Frontal cortex (tissue), 3 donors: ENCODE measurements at regions not wholly inside any gene's neighbourhood (a gene's known extent, or its start where the extent isn't known, plus 50 kb on each side); places are given as distances from the start of the nearest gene placed in this dataset.

Experiments used
- DNase-seq, 2 donors: peaks; one replicate each; pipeline ENCODE4 v3.0.0; 2012; ENCODE audit warnings: low spot score in 2 of 2
- FAIRE-seq: peaks from 2 replicates; lab custom pipeline; 2012; peaks lifted over from hg19 to GRCh38; lab: Jason Lieb, UNC
- donor health status: control.
- donor health status: control.
- donor health status: control.

DNA sequence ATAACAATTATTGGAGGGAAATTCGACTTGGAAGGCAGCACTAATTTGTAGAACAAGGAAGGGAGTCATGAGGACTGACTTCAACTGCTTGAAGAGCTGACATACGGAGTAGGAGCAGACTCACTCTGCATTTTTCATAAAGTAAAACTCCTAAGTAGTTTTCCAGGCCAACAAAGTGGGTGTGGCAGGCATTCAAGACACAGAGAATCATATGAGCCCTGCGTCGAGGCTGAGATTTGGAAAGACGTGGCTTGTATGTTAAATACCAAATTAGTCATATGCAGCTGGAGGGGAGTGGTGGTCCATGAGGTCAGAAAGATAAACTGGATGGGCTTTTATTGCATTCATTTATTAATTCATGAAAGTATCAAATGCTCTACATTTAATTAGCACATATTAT is 255.7 kb upstream of the JUN start:
- no peak for DNase-seq
- no peak for FAIRE-seq

DNA sequence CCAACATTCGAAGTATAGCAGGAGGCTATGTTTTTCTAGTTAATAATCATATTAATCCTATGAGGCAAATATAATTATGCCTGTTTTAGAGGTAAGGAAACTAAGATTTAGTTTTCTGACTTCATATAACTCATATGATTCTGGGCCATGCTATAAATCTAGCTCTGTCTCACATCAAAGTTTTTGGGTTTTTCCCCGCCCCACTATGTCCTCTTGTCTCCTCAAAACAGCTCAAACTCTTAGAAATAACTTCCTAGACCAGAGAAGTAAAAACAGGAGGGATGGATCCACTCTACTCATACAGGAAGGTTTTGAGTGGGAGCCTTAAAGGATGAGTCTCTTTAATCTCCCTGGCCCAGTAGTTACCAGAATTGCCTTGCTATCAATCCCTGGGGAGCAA is 256.4 kb upstream of the FGGY start:
- no peak for DNase-seq
- FAIRE-seq: no peak

DNA sequence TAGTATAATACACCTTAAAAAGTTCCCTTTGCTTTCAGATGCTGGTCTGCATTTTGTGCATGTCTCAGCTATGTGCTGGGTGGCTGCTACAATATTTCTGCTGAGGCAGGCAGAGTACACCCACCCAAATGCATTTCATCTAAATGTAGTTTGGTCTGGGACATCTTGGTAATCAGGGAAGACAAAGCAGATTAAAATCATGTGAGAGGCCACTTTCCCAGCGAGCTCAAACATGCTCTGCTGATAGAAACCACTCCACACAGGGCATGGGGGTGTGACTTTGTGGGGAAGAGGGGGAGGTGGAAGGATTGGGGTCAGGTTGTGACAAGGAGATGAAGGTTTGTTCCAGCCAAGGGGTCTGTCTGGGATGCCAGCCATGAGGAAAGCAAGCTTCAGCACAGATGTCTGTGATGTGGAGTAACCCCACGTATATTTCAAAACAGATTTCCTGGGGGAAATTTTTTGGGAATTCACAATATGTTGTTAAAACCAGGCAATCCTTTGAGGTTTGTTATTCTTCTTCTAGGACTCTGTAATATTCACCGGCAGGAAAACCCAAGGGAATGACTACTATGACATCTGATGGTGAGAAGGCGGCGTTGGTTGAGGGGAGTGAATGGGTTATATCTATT is 255.1 kb upstream of the FGGY start:
- DNase-seq (no peak), FAIRE-seq (no peak)

DNA sequence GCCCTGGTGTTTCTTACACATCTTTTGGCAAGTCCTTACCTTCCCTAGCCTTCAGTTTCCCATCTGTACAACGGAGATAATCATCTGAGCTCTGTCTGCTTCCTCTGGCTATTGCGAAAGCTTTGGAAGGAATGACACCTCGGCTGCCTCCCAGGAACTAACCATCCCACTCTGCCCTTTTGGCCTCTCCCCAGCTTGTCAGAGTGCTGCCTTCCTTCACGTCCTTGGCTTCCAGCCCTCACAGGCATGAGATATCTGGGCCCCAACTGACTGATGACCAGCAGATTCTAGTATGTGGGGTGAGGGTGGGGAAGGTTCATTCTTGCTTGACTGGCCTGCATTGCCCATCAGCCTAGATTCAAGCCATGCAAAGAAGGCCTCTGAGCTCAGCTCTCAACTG is 253.1 kb upstream of the FGGY start:
- FAIRE-seq: no peak

DNA sequence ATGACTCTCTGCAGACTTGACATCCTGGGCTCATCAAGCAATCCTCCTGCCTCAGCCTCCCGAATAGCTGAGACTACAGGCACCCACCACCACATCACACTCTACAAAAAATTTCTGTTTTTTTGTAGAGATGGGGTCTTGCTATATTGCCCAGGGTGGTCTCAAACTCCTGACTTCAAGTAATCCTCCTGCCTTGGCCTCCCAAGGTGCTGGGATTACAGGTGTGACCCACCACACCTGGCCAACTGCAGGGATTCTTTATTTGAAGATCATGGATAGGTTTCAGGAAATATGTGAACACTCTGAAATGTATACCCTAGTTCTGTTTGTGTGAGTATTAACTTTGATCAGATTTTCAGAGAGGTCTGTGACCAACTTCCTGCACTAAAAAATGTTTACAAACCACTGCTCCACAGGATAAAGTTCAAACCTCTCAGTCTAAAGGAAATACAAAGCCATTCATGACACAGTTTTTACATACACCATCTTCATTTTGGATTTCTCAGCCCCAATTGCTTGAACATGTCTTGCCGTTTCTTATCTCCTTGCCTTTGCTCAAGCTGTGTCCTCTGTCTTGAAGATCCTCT is 252.3 kb upstream of the FGGY start:
- FAIRE-seq (no peak), DNase-seq (no peak)

More for the DNA sequence above, 253.1 kb upstream of the FGGY start:
- no peak for DNase-seq

DNA sequence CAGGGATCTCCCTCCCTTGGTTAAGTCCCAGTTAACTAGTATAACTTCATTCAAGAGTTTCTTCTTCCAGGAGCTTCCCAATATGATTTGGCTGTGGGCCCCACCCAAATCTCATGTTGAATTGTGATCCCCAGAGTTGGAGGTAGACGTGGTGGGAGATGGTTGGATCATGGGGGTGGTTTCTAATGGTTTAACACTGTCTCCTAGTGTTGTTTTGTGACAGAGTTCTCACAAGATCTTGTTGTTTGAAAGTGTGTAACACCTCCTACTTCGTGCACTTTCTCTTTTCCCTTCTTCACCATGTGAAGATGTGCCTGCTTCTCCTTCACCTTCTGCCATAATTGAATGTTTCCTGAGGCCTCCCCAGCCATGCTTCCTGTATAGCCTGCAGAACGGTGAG is 251.8 kb upstream of the FGGY start:
- DNase-seq: no peak
- FAIRE-seq: no peak

DNA sequence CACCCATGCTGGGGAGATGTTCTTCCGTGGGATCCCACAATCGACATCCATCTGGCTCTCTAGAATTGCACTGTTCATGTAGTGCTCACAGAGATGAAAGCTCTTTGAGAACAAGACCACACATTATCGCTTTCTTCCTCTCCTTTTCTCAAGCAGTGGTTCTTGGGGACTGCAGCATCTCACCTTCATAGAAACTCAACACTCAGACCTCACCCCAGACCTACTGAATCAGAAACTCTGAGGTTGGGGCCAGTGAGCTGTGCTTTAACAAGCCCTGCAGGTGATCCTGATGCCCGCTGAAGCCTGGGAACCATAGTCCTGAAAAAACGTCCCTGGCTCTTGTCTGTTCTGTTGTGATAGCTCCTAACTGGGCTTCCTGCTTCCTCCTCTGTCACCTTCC is 251.3 kb upstream of the FGGY start:
- FAIRE-seq: no peak
- DNase-seq: no peak

DNA sequence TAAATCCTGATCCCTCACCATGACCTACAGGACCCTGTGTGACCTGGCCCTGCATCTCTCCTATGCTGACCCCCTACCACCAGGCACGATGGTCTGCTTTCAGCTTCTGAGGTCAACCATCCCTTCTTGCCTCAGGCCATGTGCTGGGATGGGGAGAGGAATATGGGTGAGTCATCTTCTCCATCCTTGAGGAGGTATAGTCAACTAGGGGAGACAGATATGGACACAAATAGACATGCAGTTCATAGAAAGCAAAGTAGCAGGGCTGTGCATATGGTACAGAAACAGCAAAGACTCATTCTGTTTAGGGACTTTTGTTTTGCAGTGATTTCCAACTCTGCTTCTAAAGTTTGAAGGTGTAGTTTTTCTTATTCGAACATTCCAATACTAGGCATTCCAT is 250.8 kb upstream of the FGGY start:
- FAIRE-seq: no peak
- no peak for DNase-seq

DNA sequence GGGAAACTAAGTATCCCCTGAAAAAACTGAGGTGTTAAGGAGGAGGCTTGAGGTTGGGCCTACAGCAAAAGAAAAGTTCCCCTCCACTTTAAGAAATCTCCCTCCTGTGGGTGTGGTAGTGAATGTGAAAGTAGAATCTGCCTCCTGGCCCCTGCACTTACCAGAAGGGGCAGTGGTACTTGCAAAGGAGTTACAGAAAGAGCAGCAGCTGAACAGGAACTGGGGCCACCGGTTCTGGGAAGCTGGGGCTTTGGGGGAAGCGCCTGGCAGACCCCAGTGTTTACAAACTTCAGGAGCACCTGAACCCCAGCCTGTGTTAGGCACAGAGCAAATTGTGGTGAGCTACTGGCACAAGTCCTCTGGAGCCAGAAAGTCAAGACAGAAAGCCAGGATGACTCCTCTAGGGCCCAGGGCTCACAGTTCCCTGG is 250.2 kb upstream of the FGGY start:
- DNase-seq (no peak), FAIRE-seq (no peak)

DNA sequence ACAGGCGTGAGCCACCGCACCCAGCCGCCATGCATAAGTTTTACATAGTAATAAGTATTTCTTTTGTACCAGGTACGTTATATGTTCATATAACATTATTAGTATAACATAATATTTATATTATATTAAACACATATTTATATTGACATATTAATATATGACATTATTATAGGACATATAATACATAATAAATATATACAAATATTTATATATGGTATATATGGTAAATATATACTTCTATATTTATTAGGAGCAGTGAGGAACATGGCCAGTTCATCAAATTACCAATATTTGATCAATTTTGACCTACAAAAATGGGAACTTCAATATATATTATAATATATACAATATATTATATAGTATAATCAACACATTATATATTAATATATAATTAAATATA is 245.9 kb upstream of the FGGY start:
- FAIRE-seq (no peak), DNase-seq (no peak)

DNA sequence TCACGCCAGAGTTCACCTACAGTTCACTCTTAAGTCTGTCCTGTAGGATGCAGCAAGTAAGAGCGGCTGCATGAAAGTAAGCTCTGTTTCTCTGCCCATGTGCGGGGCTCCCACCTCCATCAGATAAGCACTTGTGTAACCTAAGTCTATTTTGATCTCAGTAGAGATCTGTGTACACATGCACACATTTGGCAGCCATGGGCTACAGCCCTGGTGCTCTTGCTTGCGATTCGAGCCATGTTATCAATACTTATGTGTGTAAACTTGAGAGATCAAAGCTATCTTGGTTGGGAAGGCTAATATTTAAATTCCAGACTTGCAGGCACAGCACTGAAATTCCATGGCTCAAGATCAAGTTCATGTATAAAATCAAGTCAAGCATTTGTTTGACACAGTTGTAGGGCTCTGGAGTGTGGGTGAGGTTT is 244.7 kb upstream of the FGGY start:
- FAIRE-seq (no peak), DNase-seq (no peak)

DNA sequence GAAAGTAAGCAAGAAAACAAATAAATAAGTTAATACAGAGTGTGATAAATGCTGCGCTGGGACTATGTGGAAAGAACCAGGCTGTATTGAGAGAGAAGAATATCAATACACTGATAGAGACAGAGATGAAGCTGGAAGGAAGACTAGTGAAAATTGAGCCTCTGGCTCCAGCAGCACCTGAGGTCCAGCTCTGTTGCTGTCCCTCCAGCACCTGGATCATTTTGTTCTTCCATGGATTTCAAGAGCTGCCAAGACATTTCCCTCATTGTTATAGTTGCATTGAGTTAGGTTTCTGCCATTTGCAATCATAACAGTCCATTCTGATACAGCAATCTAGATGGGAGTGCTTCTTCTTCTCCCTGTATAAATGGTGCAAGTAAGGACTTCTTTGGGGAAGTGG is 242.7 kb upstream of the FGGY start:
- no peak for FAIRE-seq

DNA sequence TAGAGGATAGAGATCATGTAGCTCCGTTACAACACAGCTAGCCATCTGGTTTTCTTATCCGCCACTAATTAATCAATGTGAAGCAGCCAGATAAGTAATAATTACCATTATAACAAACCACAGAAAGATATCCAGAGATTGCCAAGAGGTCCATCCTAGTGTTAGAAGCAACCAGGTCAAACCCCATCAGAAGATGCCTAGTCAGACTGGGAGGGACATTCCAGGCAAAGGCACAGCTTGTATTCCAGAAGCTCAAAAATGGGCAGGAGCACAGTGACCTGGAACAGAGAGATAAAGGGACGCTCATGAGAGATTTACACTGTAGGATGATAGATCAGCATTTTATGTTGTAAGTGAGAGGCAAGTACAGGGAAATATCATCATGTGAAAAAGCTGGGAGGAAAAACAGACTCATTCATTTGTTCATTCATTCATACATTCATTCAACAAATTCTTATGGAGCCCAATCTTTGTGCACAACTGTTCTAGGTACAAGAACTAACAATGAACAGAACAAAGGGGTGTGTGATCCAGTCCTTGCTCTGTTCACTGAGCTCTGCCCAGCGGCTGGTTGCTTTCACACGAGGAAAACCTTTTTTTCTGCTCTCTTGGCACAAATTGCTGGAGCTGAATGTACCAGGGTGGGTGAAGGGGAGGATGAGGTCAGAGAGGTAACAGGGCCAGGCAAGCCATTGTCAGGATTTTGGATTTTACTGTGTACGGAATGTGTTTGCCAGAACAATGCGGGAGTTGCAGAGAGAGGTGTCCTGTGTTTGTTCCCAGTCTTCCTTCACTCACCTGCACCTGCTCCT is 240.8 kb upstream of the FGGY start:
- FAIRE-seq: no peak
- DNase-seq: no peak

More for the DNA sequence above, 242.7 kb upstream of the FGGY start:
- no peak for DNase-seq

DNA sequence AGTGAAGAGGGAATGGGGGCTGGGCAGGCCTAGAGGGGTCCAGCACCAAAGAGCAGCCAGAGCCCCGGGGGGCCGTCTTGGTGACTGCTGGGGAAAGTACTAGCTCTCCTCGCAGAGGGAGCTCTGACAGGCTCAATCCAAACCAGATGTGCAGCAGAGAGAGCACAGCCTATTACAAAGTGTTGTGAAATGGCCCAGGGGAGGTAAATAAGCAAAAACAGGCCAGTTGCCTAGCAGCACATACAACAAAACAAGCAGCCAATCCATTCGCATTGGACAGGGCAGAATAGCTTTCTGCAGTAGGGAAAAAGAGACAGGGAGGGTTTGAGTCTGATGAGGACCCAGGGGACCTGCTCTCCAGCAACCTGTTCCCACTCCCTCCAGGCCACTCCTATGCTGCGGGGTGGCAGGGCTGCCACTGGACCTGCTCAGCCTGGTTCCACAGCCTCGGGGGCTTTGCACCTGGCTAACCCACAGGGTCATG is 239.6 kb upstream of the FGGY start:
- DNase-seq (peak; percentile 6 to 19), FAIRE-seq (no peak)

DNA sequence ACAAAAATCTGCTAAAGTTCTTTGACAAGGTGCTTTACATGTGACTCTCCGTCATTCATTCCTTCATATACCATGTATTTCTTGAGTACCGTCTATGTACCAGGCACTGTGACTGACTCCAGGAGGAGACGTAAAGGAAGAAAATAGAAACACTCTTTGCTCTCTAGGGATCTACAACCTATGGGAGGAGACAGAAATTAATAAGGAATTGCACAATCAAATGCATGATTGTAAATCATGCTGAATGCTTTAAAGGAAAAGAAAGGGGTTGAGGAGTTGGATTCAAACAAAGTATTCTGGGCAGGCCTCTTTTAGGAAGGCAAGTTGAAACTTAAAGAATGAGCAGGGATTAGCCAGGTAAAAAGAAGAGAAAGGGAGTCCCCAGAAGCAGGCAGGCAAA is 239.1 kb upstream of the FGGY start:
- DNase-seq (no peak), FAIRE-seq (no peak)

DNA sequence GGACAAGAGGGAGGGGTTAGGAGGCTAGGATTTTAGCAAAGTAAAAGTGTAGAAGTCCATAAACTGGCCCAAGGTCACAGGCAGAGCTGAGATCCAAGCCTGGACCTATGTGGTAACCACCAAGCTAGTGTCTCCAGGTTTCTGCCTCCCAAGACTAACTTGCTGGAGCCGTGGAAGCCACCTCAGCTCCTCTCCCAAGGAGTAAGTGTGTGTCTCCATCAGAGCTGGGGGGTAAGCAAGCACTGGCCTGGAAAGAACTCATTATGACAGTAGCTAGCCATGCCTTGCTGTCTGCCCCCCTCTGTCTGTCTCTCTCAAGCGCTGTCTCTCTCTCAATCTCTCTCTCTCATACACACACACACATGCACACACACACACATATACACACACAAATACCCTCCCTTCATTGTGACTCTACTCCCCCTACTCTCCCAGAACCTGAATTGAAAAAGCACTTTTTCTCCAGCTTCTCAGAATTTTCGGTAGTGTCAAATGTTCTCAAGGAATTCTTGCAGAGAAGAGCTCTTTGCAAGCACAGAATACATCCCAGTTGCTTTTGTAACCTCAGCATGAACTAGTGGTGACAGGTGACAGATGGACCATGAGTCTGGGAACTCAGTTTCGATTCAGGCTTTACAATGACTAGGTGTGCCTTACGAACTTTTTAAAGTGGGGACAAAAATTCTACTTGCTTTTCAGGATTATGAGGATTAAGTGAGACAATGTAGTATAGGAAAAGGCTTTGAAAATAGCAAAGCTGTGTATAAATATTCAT is 238.0 kb upstream of the FGGY start:
- DNase-seq (no peak), FAIRE-seq (no peak)

DNA sequence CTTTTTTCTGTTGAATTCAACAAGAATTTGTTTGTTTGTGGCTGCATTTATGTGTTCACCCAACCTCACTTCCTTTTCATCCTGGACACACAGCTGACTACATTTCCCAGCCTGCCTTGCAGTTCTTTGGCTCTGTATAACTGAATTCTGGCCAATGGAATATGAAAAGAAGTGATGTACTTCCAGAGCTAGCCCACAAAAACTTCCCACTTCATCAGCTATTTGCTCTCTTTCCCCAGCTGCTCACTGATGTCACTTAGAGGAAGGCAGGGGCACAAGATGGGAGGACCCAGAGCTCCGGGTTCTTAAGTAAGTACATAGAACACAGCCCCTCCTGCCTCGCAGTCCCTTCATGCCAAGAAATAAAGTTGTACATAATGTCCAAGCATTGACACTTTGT is 235.0 kb upstream of the FGGY start:
- FAIRE-seq (no peak), DNase-seq (peak in 1 of 2 donors; percentile 29)

DNA sequence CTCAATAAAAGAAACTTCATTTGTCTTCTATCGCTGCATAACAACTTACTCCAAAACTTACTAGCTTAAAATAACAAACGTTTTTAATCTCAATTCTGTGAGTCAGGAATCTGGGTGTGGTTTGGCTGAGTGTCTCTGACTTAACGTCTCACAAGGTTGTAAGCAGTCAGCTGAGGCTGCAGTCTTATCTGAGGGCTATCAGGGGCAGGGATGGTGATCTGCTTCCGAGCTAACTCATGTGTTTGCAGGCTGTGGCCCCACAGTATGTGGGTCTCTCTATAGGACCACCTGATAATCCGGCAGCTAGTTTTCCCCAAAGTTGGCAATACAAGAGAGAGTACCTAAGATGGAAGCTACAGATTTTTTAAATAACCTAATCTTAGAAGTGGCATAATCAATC is 234.2 kb upstream of the FGGY start:
- FAIRE-seq (no peak), DNase-seq (no peak)

DNA sequence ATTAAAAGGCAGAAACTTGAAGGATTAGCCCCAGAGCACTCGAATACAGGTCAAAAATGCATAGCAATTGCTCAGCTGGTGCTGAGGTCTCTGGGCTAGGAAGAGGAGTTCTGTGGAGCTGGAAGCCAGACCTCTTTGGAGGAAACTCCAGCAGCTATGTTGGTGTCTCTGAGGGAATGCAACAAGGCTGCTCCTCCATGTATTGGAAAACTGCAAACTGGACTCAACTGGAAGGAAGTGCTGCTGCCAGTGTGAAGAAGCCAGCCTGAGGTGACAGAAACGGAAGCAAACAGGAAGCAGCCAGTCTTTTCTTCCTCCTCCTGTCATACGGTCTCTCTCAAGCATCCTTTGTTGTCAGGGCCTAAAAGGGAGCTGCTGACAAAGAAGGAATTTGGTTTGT is 233.4 kb upstream of the FGGY start:
- DNase-seq (no peak), FAIRE-seq (no peak)

DNA sequence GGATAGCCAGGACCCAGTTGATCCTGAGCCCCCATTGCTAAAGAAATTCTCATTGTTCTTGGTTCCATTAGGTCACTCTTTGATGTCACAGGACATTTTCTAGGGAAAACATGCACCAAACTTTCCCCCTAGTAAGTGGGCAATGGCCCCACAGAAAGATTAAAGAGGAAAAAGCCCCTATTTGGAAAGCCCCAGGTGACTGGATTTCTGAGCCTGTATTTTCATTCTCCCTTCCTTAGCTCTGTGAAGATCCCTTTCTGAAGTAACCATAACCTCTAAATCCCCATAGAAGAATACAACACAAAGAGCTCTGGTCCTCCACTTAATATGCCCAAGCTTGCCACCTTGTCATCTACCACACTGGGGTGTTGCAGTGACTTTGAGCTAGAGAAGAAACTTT is 232.3 kb upstream of the FGGY start:
- DNase-seq (no peak), FAIRE-seq (no peak)
